IPS-15b (cell line): ENCODE measurements at regions not wholly inside any gene's neighbourhood (a gene's known extent, or its start where the extent isn't known, plus 50 kb on each side); places are given as distances from the start of the nearest gene placed in this dataset.

Experiments
- H3K27me3 ChIP-seq: one replicate; pipeline ENCODE4 v1.6.1; 2013; ENCODE audit warnings: low read length; ENCODE audit not compliant: control insufficient read depth, insufficient read depth
- H3K36me3 ChIP-seq: one replicate; pipeline ENCODE4 v1.6.1; 2013; ENCODE audit warnings: low read length; ENCODE audit not compliant: control insufficient read depth, insufficient read depth
- H3K4me1 ChIP-seq: one replicate; pipeline ENCODE4 v1.6.1; 2013; ENCODE audit warnings: mild to moderate bottlenecking, low read length; ENCODE audit not compliant: control insufficient read depth, insufficient read depth
- H3K4me3 ChIP-seq: one replicate; pipeline ENCODE4 v1.5.1; 2013; ENCODE audit warnings: low read depth, low read length
- H3K9ac ChIP-seq: one replicate; pipeline ENCODE4 v1.6.1; 2013; ENCODE audit warnings: low read depth, mild to moderate bottlenecking, low read length
- H3K9me3 ChIP-seq: one replicate; pipeline ENCODE4 v1.6.1; 2013; ENCODE audit warnings: mild to moderate bottlenecking, low read length; ENCODE audit not compliant: control insufficient read depth, insufficient read depth

GRCh38 chr6:6884193-6884627 lies 223.6 kb upstream of the RREB1 start:
- Histone ChIP-seq H3K36me3 (no peaks in the 10 kb centered on the region), H3K27me3 (no peaks in the 10 kb centered on the region), H3K4me3 (no peak overlapping the region), H3K4me1 (peaks cover 3% of the 10 kb centered on the region), H3K9me3 (no peaks in the 10 kb centered on the region), H3K9ac (no peak overlapping the region)

GRCh38 chr6:6884916-6885315 lies 222.8 kb upstream of the RREB1 start:
- Histone ChIP-seq H3K9ac (no peak overlapping the region), H3K9me3 (no peaks in the 10 kb centered on the region), H3K4me3 (no peak overlapping the region), H3K36me3 (no peaks in the 10 kb centered on the region), H3K27me3 (no peaks in the 10 kb centered on the region), H3K4me1 (peaks cover 3% of the 10 kb centered on the region)

- Histone ChIP-seq H3K4me1 (peaks cover 3% of the 10 kb centered on the region), H3K36me3 (no peaks in the 10 kb centered on the region), H3K9me3 (no peaks in the 10 kb centered on the region), H3K9ac (no peak overlapping the region), H3K4me3 (no peak overlapping the region), H3K27me3 (no peaks in the 10 kb centered on the region)
These were observed 222.1 kb upstream of the RREB1 start for GRCh38 chr6:6885521-6886170.

GRCh38 chr6:6886171-6886885 lies 221.4 kb upstream of the RREB1 start:
- no peaks in the 10 kb centered on the region for H3K36me3 ChIP-seq
- no peak overlapping the region for H3K9ac ChIP-seq
- H3K9me3 ChIP-seq = no peaks in the 10 kb centered on the region
- no peak overlapping the region for H3K4me3 ChIP-seq
- no peaks in the 10 kb centered on the region for H3K27me3 ChIP-seq
- peaks cover 3% of the 10 kb centered on the region for H3K4me1 ChIP-seq

GRCh38 chr6:6886886-6887285 lies 220.9 kb upstream of the RREB1 start:
- no peak overlapping the region for H3K4me3 ChIP-seq
- no peaks in the 10 kb centered on the region for H3K9me3 ChIP-seq
- no peaks in the 10 kb centered on the region for H3K36me3 ChIP-seq
- H3K4me1 ChIP-seq = peaks cover 3% of the 10 kb centered on the region
- H3K9ac ChIP-seq = no peak overlapping the region
- no peaks in the 10 kb centered on the region for H3K27me3 ChIP-seq

- no peaks in the 10 kb centered on the region for H3K27me3 ChIP-seq
- H3K4me1 ChIP-seq = peaks cover 3% of the 10 kb centered on the region
- H3K9me3 ChIP-seq = no peaks in the 10 kb centered on the region
- no peak overlapping the region for H3K9ac ChIP-seq
- no peak overlapping the region for H3K4me3 ChIP-seq
- no peaks in the 10 kb centered on the region for H3K36me3 ChIP-seq
These were observed 218.2 kb upstream of the RREB1 start for GRCh38 chr6:6889601-6890000.

GRCh38 chr6:6890400-6890858 lies 217.3 kb upstream of the RREB1 start:
- no peak overlapping the region for H3K9ac ChIP-seq

GRCh38 chr6:6891125-6891721 lies 216.5 kb upstream of the RREB1 start:
- no peaks in the 10 kb centered on the region for H3K27me3 ChIP-seq
- no peaks in the 10 kb centered on the region for H3K9me3 ChIP-seq
- no peaks in the 10 kb centered on the region for H3K36me3 ChIP-seq
- no peak overlapping the region for H3K9ac ChIP-seq
- H3K4me1 ChIP-seq = no peaks in the 10 kb centered on the region
- H3K4me3 ChIP-seq = no peak overlapping the region

More at GRCh38 chr6:6890400-6890858, 217.3 kb upstream of the RREB1 start:
- no peak overlapping the region for H3K4me3 ChIP-seq
- H3K36me3 ChIP-seq = no peaks in the 10 kb centered on the region
- H3K27me3 ChIP-seq = no peaks in the 10 kb centered on the region
- peaks cover 3% of the 10 kb centered on the region for H3K4me1 ChIP-seq
- no peaks in the 10 kb centered on the region for H3K9me3 ChIP-seq

- Histone ChIP-seq H3K9ac (no peak overlapping the region), H3K4me1 (no peaks in the 10 kb centered on the region), H3K36me3 (no peaks in the 10 kb centered on the region), H3K27me3 (no peaks in the 10 kb centered on the region), H3K4me3 (no peak overlapping the region), H3K9me3 (no peaks in the 10 kb centered on the region)
These were observed 215.8 kb upstream of the RREB1 start for GRCh38 chr6:6891949-6892461.

GRCh38 chr6:6892744-6893583 lies 214.8 kb upstream of the RREB1 start:
- Histone ChIP-seq H3K9ac (no peak overlapping the region), H3K9me3 (no peaks in the 10 kb centered on the region), H3K4me3 (no peak overlapping the region), H3K27me3 (no peaks in the 10 kb centered on the region), H3K4me1 (no peaks in the 10 kb centered on the region), H3K36me3 (no peaks in the 10 kb centered on the region)

GRCh38 chr6:6893701-6894100 lies 214.1 kb upstream of the RREB1 start:
- Histone ChIP-seq H3K4me1 (no peaks in the 10 kb centered on the region), H3K27me3 (no peaks in the 10 kb centered on the region), H3K9me3 (no peaks in the 10 kb centered on the region), H3K36me3 (no peaks in the 10 kb centered on the region), H3K4me3 (no peak overlapping the region), H3K9ac (no peak overlapping the region)
